GM23248 (cell line): ENCODE measurements at regions not wholly inside any gene's neighbourhood (a gene's known extent, or its start where the extent isn't known, plus 50 kb on each side); places are given as distances from the start of the nearest gene placed in this dataset.

Source experiments
- EZH2 ChIP-seq: fragments of 200-600 bp; sonication (generic); IDR thresholded peaks from 2 replicates; pipeline ENCODE4 v1.6.1; 2018; ENCODE audit warnings: antibody characterized with exemption, mild to moderate bottlenecking; ENCODE audit not compliant: insufficient read depth, poor library complexity, severe bottlenecking
- EZH2phosphoT487 ChIP-seq: fragments of 200-600 bp; sonication (generic); IDR thresholded peaks from 2 replicates; pipeline ENCODE4 v1.6.1; 2018; ENCODE audit warnings: antibody characterized with exemption, moderate library complexity, mild to moderate bottlenecking, low read depth; ENCODE audit not compliant: insufficient read depth

DNA sequence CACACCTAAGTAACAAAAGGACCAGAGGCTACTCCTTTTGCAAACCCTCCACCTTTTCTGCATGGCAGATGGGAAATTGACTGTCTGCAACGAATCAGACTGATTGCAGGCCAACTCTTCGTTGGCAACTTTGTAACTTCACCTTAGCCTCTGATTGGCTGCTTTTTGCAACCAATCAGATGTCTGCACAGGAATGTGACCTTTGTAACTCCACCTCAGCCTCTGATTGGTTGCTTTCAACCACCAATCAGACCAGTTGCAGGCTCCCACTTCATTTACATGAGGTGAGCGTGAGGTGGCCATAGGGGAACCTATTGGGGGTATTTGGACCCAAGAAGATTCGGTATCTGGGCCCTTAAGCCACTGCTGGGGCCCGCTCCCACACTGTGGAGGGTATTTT is 209.0 kb downstream of the EN1 start:
- TF ChIP-seq EZH2 (no peak), EZH2phosphoT487 (no peak)
